ENCODE measurements at regions not wholly inside any gene's neighbourhood (a gene's known extent, or its start where the extent isn't known, plus 50 kb on each side); places are given as distances from the start of the nearest gene placed in this dataset.

GRCh38 chr2:136358576-136358975, 240.6 kb upstream of the CXCR4 start (continued):
- TF ChIP-seq SMARCA5 (IDR thresholded peaks at IDR 0.05) (no peak), IKZF1 (conservative IDR thresholded peaks at IDR 0.05) (no peak)

GRCh38 chr2:136357007-136357380, 239.0 kb upstream of the CXCR4 start:
- H3K36me3 ChIP-seq (ENCODE audit: control insufficient read depth in 2 of 2, insufficient read depth in 2 of 2, low read length in 1 of 2): no peaks in the 10 kb centered on the region
- BruUV-seq (replicated peaks): no TSS peak
- H3K27me3 ChIP-seq (replicated peaks in 1 of 2; ENCODE audit: control insufficient read depth in 2 of 2, insufficient read depth in 2 of 2, low read length in 1 of 2): no peaks in the 10 kb centered on the region; a peak in 1 of 4 replicates
- H4K20me1 ChIP-seq (ENCODE audit: control insufficient read depth, insufficient read depth): no peaks in the 10 kb centered on the region
- ChIA-PET RAD21 (ENCODE audit: unreplicated experiment) (interaction anchor here (0.6 to 1.3 kb wide), 3 partner anchors 27 to 221 kb away, joined by 3 to 5 read pairs (median 3); no protein-coding TSS in a partner anchor), SMC1A (ENCODE audit: uncharacterized antibody, unreplicated experiment) (interaction anchor here (0.8 to 2.7 kb wide), 7 partner anchors 12 to 120 kb away, joined by 3 to 7 read pairs (median 4); no protein-coding TSS in a partner anchor), CTCF (interaction anchor here (1.2 to 2.6 kb wide), 4 partner anchors 14 to 443 kb away, joined by 3 to 7 read pairs (median 4); no protein-coding TSS in a partner anchor), POLR2A (no interaction called here)
- TF ChIP-seq SMARCA5 (IDR thresholded peaks at IDR 0.05) (no peak), PML (IDR thresholded peaks at IDR 0.05; ENCODE audit: low read length) (no peak), BACH1 (IDR thresholded peaks at IDR 0.05; ENCODE audit: borderline replicate concordance) (no peak), SP1 (IDR thresholded peaks at IDR 0.05; ENCODE audit: low read depth, low read length) (no peak), IKZF1 (conservative IDR thresholded peaks at IDR 0.05) (no peak), ZBTB33 (IDR thresholded peaks at IDR 0.05) (no peak)
- no peaks in the 10 kb centered on the region for H3K4me1 ChIP-seq (ENCODE audit: control insufficient read depth, insufficient read depth, low read length)
- no peak overlapping the region for H3K9ac ChIP-seq (ENCODE audit: control insufficient read depth, insufficient read depth, low read length)
- no peak for DNase-seq (ENCODE audit: low read depth, low spot score)
- H3K9me3 ChIP-seq (replicated peaks; ENCODE audit: control insufficient read depth, insufficient read depth, low read length): no peaks in the 10 kb centered on the region; the same call in 2 of the 3 replicates
- in situ Hi-C loops (cut with MboI): no loop called here
- no peak overlapping the region for H3K27ac ChIP-seq (ENCODE audit: control insufficient read depth, insufficient read depth)
- H3K4me2 ChIP-seq (ENCODE audit: control insufficient read depth, insufficient read depth): no peak overlapping the region
- H3K79me2 ChIP-seq (ENCODE audit: control insufficient read depth, insufficient read depth, low read length): no peaks in the 10 kb centered on the region
- no peak for ATAC-seq
- 0% methylated on average over 1 of the region's 1 CpG for WGBS (ENCODE audit: insufficient coverage, insufficient replicate concordance, low lambda C conversion rate, missing lambda C conversion rate)
- H2AFZ ChIP-seq (ENCODE audit: control insufficient read depth, low read depth, low read length): no peak overlapping the region
- FAIRE-seq: no peak
- no peak overlapping the region for H3K4me3 ChIP-seq
- intact Hi-C loops (cut with micrococcal nuclease; ENCODE audit: unreplicated experiment): no loop called here

All from GM12878 (cell line).